ENCODE measurements at regions not wholly inside any gene's neighbourhood (a gene's known extent, or its start where the extent isn't known, plus 50 kb on each side); places are given as distances from the start of the nearest gene placed in this dataset.

GRCh38 chr18:27366665-27367064 lies 181.6 kb upstream of the CHST9 start:
- TF ChIP-seq ZFP3 (CRISPR knock-in tag; IDR thresholded peaks at IDR 0.05), result no peak
- no peak for TF ChIP-seq PPARA (CRISPR knock-in tag; IDR thresholded peaks at IDR 0.05; ENCODE audit: borderline replicate concordance)
- no peak for TF ChIP-seq RARB (CRISPR knock-in tag; IDR thresholded peaks at IDR 0.05)
- TF ChIP-seq PATZ1 (CRISPR knock-in tag; IDR thresholded peaks at IDR 0.05; ENCODE audit: borderline replicate concordance), result no peak
